Spleen (tissue), 7 donors: ENCODE measurements at regions not wholly inside any gene's neighbourhood (a gene's known extent, or its start where the extent isn't known, plus 50 kb on each side); places are given as distances from the start of the nearest gene placed in this dataset.

ENCODE experiments used
- CTCF ChIP-seq, 11 experiments: fragments of 200-600 bp in 7 of 11; fragments of 450-650 bp in 4 of 11; sonication (generic) in 4 of 11; IDR thresholded peaks in 8 of 11; conservative IDR thresholded peaks in 3 of 11; 1 replicate in 7 of 11; 2 replicates in 4 of 11; pipeline versions ENCODE4 v1.4.0 to v1.8.0; 2016 to 2021; ENCODE audit warnings: antibody characterized with exemption in 11 of 11, inconsistent platforms in 4 of 11, mild to moderate bottlenecking in 1 of 11
- POLR2A ChIP-seq, 3 donors: fragments of 450-650 bp; IDR thresholded peaks; one replicate each; pipeline ENCODE4 v1.5.1; 2017; ENCODE audit warnings: antibody characterized with exemption in 3 of 3, mild to moderate bottlenecking in 1 of 3
- donor health status: DM: no; HTN: no; CAD: no; lungs with moderate emphysema.
- donor health status: DM: no; HTN: no; CAD: no.
- donor health status: DM: no; HTN: no; CAD: no.

- TF ChIP-seq CTCF (IDR thresholded peaks at IDR 0.05 in 8 of 11, conservative IDR thresholded peaks at IDR 0.05 in 3 of 11), result no peak
- no peak for TF ChIP-seq POLR2A (IDR thresholded peaks at IDR 0.05)
These were observed 191.6 kb downstream of the IGLL1 start for GRCh38 chr22:23388517-23388890.
